ENCODE measurements at regions not wholly inside any gene's neighbourhood (a gene's known extent, or its start where the extent isn't known, plus 50 kb on each side); places are given as distances from the start of the nearest gene placed in this dataset.

DNA sequence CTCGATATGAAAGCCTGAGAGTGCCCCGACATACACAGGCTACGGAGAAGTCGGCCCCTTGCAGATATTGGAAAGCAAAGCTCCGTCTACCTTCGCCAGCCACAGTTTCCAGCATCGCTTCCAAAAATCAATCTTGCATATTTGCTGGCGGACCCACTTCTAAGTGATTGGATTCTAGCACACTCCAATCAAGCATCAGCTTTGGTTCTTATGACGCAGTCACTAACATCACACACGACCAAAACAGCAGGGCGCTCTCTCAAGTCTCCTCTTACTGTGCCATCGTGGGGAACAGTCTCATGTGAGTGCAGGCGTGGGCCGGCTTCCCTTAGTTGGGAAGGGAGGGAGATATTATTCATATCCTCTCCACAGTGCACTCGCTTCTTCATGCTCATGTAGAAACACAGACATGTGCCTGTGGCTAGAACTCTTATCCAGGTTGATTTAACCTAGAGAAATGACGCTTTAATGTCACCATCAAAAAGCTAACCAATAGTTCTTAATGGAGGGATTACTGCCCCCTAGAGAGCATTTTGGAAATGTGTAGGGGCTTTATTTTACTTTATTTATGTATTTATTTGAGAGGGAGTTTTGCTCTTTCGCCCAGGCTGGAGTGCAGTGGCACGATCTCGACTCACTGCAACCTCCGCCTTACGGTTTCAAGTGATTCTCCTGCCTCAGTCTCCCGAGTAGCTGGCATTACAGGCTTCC is 229.8 kb downstream of the SOD2 start:
- peak; percentile 32 for DNase-seq (ENCODE audit: low read depth)
- no peak overlapping the region for H3K4me3 ChIP-seq (ENCODE audit: control insufficient read depth, low read depth, low read length)
- TF ChIP-seq, protein P1, sequence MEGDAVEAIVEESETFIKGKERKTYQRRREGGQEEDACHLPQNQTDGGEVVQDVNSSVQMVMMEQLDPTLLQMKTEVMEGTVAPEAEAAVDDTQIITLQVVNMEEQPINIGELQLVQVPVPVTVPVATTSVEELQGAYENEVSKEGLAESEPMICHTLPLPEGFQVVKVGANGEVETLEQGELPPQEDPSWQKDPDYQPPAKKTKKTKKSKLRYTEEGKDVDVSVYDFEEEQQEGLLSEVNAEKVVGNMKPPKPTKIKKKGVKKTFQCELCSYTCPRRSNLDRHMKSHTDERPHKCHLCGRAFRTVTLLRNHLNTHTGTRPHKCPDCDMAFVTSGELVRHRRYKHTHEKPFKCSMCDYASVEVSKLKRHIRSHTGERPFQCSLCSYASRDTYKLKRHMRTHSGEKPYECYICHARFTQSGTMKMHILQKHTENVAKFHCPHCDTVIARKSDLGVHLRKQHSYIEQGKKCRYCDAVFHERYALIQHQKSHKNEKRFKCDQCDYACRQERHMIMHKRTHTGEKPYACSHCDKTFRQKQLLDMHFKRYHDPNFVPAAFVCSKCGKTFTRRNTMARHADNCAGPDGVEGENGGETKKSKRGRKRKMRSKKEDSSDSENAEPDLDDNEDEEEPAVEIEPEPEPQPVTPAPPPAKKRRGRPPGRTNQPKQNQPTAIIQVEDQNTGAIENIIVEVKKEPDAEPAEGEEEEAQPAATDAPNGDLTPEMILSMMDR (conservative IDR thresholded peaks at IDR 0.05; ENCODE audit: control insufficient read depth, insufficient read depth, low read depth, low read length): peak; percentile 43

DNA sequence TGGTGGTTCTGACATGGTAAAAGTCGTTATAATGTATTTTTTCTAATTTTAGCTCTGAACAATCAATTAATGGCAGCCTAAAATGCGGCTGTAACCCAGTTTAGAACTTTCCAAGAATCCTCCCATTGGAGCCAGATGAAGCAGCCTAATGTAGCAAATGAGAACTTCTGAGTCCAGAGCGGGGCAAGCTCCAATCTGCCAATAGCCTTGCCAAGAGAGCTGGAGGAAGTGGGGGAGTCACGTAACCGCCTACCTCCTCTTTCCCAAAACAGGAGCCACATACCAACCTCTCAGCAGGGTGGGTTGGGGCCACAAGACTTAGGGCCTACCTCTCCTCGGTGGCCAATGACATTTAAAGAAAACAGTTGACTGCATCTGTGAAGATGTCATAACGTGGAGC is 230.6 kb downstream of the SOD2 start:
- no peak overlapping the region for H3K4me3 ChIP-seq (ENCODE audit: control insufficient read depth, low read depth, low read length)
- TF ChIP-seq, protein P1 (conservative IDR thresholded peaks at IDR 0.05; ENCODE audit: control insufficient read depth, insufficient read depth, low read depth, low read length): no peak
- no peak for DNase-seq (ENCODE audit: low read depth)

DNA sequence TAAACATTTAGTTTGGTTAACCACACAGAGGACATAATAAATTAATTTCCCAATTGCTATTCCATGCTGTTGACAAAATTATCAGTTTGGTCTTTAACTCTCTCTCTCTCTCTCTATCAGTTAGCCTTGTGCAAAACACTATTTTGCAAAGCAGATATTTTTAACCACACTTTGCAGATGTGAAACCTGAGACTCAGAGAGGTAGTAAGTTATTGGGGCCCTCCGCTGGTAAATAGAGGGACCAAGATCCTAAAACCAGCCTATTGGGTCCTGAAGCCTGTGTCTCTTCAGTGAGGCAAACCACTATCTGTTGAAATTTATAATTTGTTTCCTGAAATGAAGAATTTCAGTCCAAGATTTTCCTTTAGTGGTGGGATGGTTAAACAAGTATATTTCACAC is 231.0 kb downstream of the SOD2 start:
- no peak for DNase-seq (ENCODE audit: low read depth)
- TF ChIP-seq, protein P1 (conservative IDR thresholded peaks at IDR 0.05; ENCODE audit: control insufficient read depth, insufficient read depth, low read depth, low read length): no peak
- no peak overlapping the region for H3K4me3 ChIP-seq (ENCODE audit: control insufficient read depth, low read depth, low read length)

DNA sequence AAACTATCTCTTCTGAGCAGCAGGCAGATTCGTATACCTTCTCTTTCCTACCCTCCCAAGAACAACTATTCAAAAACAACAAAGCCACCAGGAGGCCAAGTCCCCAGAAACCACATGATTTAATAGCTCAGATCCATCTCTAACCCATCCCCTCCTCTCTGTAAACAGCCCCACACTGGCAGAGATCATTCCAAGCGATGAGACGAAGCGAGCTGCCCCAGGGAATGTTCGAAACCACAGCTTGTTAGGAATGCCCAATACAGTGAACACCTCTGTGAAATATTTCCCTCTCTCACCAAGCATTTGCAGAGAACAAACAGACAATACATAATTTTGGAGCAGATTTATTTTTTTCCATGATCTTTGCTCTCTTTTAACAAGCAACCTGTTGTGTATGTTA is 231.8 kb downstream of the SOD2 start:
- no peak for DNase-seq (ENCODE audit: low read depth)
- TF ChIP-seq, protein P1 (conservative IDR thresholded peaks at IDR 0.05; ENCODE audit: control insufficient read depth, insufficient read depth, low read depth, low read length): no peak
- no peak overlapping the region for H3K4me3 ChIP-seq (ENCODE audit: control insufficient read depth, low read depth, low read length)

DNA sequence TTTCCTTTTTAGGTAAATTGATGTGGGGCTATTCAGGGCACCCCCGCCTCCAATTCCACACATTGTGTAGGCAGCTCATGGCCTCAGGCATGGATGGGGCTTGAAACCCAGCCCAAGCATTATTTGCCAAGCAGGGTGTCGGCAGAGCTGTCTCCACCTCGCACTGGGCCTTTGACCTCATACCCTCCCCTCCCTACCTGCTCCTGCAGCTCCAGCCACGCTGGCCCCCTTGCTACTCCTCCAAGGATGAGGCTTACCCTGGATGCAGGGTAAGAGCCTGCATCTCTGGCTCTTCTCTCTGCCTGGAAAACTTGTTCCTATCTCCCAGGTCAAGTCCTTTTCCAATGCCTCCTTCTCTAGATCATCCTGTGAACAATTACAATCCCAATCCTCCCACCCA is 232.6 kb downstream of the SOD2 start:
- DNase-seq (ENCODE audit: low read depth): no peak
- TF ChIP-seq, protein P1 (conservative IDR thresholded peaks at IDR 0.05; ENCODE audit: control insufficient read depth, insufficient read depth, low read depth, low read length): no peak
- H3K4me3 ChIP-seq (ENCODE audit: control insufficient read depth, low read depth, low read length): no peak overlapping the region

DNA sequence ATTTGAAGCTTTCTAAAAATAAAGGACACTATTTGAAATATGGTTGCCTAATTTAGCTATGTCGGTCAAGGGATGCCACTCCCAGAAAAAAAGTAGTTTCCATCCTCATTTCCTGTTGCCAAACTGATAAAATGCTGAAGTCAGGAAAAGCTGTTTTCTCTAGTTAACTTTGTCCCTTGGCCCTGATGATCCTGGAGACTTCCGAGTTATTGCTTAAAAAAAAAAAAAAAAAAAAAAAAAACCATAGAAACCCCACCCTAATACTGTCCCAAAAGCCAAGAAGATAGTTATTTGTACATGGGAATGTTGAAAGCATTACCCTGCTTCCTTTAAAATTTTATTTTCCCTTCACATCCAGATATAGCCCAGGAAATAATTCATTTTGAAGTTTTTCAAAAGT is 236.7 kb downstream of the SOD2 start:
- DNase-seq (ENCODE audit: low read depth): no peak
- TF ChIP-seq, protein P1 (conservative IDR thresholded peaks at IDR 0.05; ENCODE audit: control insufficient read depth, insufficient read depth, low read depth, low read length): no peak
- H3K4me3 ChIP-seq (ENCODE audit: control insufficient read depth, low read depth, low read length): no peak overlapping the region

Measured in fibroblast of mammary gland (primary cell).